COLO668 (cell line): ENCODE measurements at regions not wholly inside any gene's neighbourhood (a gene's known extent, or its start where the extent isn't known, plus 50 kb on each side); places are given as distances from the start of the nearest gene placed in this dataset.

Source experiments
- DNase-seq: peaks from one replicate; lab custom pipeline; 2025; ENCODE audit not compliant: unreplicated experiment; lab: John Stamatoyannopoulos, UW

GRCh38 chrX:39613997-39614679 is 483.6 kb downstream of the BCOR start:
- DNase-seq, result peak; percentile 57

- no peak for DNase-seq
Observed at GRCh38 chrX:39614680-39614998, 483.1 kb downstream of the BCOR start.

- no peak for DNase-seq
Observed at GRCh38 chrX:39616098-39616729, 481.5 kb downstream of the BCOR start.

DNA sequence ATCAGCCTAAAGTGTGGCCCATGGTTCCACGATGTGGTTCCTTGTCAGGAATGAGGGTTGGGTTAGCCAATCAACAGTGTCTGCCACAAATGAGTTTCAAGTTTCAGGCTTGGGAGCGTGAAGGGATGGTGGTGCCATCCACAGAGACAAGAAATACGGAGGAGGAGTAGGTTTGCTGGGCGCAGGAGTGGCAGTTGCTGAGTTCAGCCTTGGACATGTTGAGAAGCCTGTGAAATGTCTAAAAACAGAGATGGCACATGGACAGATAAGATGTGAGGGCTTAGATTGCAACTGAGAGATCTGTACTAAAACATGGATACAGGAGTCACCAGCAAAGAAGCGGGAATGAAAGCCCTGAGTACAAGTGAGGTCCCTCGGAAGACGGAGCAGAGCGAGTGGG is 481.0 kb downstream of the BCOR start:
- no peak for DNase-seq

- no peak for DNase-seq
Observed at GRCh38 chrX:39618178-39618577, 479.6 kb downstream of the BCOR start.

- DNase-seq, result peak; percentile 16
Observed at GRCh38 chrX:39619182-39620009, 478.4 kb downstream of the BCOR start.

GRCh38 chrX:39624166-39624565 is 473.6 kb downstream of the BCOR start:
- DNase-seq, result no peak

DNA sequence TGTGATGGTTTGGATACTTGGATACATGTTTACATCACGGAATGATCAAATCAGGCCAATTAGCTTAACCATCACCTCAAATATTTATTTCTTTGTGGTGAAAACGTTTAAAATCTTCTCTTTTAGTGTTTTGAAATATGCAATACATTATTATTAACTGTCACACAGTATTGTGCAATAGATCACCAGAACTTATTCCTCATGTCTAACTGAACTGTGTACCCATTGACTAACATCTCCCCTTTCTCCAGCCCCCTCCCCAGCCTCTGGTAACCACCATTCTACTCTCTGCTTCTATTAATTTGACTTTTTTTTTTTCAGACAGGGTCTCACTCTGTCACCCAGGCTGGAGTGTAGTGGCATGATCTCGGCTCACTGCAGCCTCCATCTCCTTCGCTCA is 471.9 kb downstream of the BCOR start:
- no peak for DNase-seq

DNA sequence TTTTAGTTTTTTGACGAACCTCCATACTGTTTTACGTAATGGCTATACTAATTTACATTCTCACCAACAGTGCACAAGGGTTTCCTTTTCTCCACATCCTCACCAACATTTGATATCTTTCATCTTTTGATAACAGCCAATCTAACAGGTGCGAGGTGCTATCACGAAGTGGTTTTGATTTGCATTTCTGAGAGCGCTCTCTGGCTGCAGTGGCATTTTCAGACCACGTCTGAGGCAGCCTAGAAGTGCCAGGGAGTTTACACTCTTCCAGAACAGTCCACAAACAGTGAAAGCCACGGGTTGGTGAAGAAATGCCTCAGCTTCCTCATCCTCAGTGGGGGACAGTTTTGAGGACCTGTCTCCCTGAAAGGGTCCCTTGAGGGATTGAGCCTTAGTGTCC is 471.0 kb downstream of the BCOR start:
- DNase-seq, result no peak

DNA sequence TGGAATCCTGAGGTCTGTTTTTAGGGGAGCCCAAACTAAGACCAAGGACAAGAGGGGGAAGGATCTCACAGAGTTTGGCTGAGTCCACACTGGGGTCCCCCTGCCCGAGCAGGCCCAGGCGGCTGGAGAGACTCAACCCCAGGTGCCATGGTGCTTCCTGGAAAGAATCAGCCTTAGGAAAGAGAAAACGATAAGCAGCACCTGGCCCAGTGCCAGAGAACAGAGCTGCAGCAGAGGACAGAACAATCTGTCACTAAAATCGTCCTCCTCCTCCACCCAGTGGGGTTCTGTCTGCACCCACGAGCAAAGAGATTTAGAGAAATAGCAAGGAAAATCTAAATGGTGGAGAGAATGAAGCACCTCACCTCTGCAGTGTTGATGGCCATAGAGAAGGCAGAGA is 470.5 kb downstream of the BCOR start:
- DNase-seq, result peak; percentile 13

DNA sequence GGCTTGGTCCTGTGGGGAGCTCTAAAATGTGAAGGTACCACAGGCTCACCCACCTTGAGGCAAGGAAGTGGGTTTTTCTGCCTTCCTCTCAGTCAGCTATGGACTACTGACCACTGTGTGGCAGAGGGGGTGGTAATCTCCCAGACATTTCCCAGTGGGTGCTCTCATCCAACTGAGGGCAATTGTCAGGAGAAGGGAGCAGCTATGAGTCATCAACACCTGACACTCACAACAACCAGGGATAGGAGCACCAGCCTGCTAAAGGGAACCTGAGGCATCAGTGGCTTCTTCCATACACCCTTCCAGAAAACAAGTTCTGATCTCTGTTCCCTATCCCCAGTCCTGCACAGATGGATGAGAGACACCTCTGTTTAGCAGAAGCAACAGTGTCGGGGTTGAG is 468.8 kb downstream of the BCOR start:
- DNase-seq, result no peak

GRCh38 chrX:39630344-39630743 is 467.4 kb downstream of the BCOR start:
- DNase-seq, result no peak

DNA sequence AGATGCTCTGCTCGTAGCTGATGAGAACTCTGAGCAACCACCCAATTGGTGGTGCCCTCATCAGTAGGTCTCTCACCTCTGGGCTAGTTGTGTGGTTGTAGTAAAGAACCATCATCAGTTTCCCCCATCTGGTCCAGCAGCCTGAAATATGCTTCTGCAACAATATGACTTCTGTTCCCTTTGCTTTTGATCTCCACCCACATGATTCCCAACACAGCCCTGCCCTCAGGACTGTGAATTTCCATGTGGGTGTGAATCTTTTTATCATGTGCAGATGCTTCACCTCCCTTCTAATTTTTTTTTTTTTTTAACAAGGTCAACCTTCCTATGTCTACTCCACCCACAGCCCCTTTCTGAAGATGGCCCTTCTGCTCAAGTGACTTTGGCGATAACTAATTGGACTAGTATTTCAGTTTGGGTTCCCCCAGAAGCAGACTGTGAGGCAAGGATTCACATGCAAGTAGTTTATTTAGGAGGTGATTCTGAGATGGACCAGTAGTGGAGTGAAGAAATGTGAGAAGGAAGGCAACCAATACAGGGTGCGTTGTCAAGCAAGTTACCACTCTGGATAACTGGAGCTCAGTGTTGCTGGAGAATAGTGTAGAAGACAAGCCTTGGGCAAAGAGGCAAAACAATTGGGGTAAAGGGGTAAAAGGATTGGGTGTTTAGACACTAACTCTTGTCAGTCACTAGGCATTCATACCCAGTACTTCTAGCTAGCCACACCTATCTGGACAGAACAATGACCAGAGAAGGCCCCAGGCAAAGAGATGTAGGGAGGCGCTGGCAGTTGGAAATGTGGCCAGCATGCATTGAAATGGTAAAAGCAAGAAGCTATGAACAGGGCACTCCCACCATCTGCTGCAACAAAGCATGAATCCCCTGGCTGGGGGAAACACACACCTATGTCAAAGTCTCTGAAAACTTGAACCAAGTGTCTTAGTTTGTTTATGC is 466.2 kb downstream of the BCOR start:
- DNase-seq, result no peak

DNA sequence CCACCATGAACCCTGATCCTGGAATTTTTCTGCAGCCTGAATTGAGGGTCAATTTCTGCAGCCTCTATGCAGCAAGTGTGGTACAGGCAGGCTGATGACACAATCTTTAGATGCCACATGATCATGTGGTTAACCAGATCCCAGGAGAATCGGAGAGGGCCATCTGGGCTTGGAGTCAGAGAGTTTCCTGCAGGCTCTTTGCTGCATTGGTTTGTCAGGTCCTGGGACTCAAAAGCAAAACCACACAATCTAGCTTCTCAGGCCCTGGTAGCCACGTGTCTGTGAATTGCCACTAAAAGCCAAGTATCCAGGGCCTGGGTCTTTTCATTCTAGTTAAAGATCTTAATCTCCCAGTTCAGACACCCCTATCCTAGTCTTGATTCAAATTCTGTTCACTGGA is 464.5 kb downstream of the BCOR start:
- no peak for DNase-seq

DNA sequence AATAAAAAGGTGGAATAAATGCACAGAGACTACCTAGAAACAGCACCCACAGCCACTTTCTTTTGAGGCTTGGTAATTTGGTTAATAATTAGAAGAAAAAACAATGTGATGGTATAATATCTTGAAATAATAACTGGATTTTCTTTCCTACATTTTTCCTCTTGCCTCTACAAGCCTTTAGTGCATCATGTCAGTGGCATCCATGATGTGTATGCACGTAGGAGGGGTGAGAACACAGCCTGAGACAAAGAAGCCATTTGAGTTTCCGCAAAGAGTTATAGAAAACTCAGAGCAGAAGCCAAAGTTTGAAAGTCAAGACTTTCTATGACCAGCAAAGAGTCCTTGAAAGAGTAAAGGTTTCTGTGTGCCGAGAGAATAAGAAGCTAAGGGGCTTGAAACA is 461.3 kb downstream of the BCOR start:
- DNase-seq, result no peak

- no peak for DNase-seq
Observed at GRCh38 chrX:39638526-39638925, 459.2 kb downstream of the BCOR start.

DNA sequence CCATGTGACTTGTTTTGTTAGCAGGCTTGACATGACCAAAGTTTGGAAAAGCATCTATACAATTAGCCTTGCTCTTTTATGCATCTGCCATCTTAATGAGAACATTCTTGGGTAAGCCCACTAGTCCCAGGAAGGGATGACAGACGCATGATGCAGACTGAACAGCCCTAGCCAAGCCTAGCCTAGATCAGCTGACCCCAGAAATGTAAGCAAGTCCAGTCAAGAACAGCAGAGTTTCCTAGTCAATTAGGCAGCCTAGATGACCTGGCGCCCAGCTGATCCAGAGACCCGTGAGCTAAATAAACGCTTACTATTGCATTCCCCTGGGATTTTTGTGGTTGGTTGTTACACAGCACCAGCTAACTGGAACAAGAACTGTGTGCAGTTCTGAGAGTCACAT is 457.9 kb downstream of the BCOR start:
- no peak for DNase-seq

DNA sequence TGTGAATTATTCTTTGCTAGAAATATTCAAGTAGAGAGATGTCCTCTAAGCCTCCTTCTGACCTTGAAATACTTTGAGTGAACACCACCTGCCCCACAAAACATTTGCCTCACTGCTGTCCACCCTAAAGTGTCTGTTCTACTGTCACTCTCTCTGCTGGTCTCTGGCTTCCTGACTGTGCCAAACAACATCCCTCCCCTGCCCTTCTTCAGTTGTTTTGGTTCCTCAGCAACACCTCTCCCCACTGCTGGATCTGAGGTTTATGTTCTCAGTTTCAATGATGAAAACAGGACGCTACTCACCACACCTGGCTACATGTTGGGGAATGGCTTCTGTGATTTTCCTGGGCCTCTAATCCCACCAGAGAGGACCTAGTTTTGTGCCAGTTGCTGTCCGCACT is 456.9 kb downstream of the BCOR start:
- no peak for DNase-seq

- no peak for DNase-seq
Observed at GRCh38 chrX:39642071-39642470, 455.7 kb downstream of the BCOR start.

DNA sequence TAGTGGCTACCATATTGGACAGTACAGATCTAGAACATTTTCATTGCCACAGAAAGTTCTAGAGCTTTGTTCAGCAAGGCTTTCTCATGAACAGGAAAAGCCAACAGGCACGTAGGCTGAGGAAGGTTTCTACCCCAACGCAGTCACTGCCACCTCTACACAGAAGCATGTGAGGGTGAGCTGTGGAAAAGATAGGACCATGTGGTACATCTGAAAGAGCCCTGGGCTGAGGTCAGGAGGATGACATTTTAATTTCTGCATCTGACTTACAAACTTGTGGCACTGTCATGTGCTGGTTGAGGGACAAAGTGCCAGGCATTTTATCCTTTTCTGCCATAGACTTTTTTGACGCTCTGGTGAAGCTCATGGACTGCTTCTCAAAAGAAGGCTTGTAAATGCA is 454.2 kb downstream of the BCOR start:
- no peak for DNase-seq

GRCh38 chrX:39645178-39645895 is 452.4 kb downstream of the BCOR start:
- no peak for DNase-seq
